Pancreas (tissue), 10 donors: ENCODE measurements at regions not wholly inside any gene's neighbourhood (a gene's known extent, or its start where the extent isn't known, plus 50 kb on each side); places are given as distances from the start of the nearest gene placed in this dataset.

ENCODE experiments used
- ATAC-seq, 4 donors: fragments of 200-7000 bp; cut with Tn5 transposase; one replicate each; pipeline versions ENCODE4 v1.8.0 to v1.9.1; 2020; ENCODE audit warnings: mild to moderate bottlenecking in 4 of 4, moderate library complexity in 4 of 4
- DNase-seq, 6 donors: peaks; one replicate each; pipeline ENCODE4 v3.0.0-alpha.2; 2020
- FAIRE-seq: peaks from 2 replicates; lab custom pipeline; 2012; peaks lifted over from hg19 to GRCh38; lab: Jason Lieb, UNC
- H3K27ac ChIP-seq, 4 donors: fragments of 200-600 bp; sonication (generic); 1 replicate in 3 of 4; 2 replicates in 1 of 4; pipeline versions ENCODE4 v1.5.0 to v1.8.0; 2020
- H3K27me3 ChIP-seq, 4 donors: fragments of 200-600 bp; one replicate each; pipeline ENCODE4 v1.8.0; 2021
- H3K36me3 ChIP-seq, 3 donors: fragments of 200-600 bp; sonication (generic) in 1 of 3; one replicate each; pipeline versions ENCODE4 v1.5.0 to v1.8.0; 2020 to 2021
- H3K4me1 ChIP-seq, 3 donors: fragments of 200-600 bp; one replicate each; pipeline ENCODE4 v1.8.0; 2021
- H3K4me3 ChIP-seq, 4 donors: fragments of 200-600 bp; sonication (generic) in 2 of 4; one replicate each; pipeline versions ENCODE4 v1.5.0 to v1.8.0; 2020 to 2021
- H3K9me3 ChIP-seq, 4 donors: fragments of 200-600 bp; one replicate each; pipeline ENCODE4 v1.8.0; 2021
- WGBS, 2 donors: extraction: QIAGEN DNeasy Blood & Tissue Kit; methylation state at CpG; one replicate each; pipeline ENCODE4 v1.1.7; 2013; 5-methylcytosine and 5-hydroxymethylcytosine counted together
- intact Hi-C, 3 donors: fragments of 100-400 bp; cut with DNase I; formaldehyde crosslinking; loops; one replicate each; pipeline versions ENCODE4 v1.11.1 to v1.14.2; 2022
- TF ChIP-seq, protein P1 (sequence below), 4 donors: fragments of 200-600 bp; sonication (generic) in 3 of 4; IDR thresholded peaks; one replicate each; pipeline versions ENCODE4 v1.5.0 to v1.8.0; 2021; ENCODE audit warnings: antibody characterized with exemption in 4 of 4
- donor health status: healthy with polysubstance abuse.
- donor health status: DM: no; HTN: no; CAD: no; lungs with moderate emphysema.
- donor health status: DM: no; HTN: no; CAD: no.
- donor health status: control.
- donor health status: control.
- donor health status: Bipolar disorder and iron deficiency.
- donor health status: DM: yes; HTN: yes; CAD: no.
- donor health status: DM: no; HTN: no; CAD: no.
- donor health status: DM: no; HTN: no; CAD: no.
- donor health status: DM: yes; HTN: yes; CAD: no.

DNA sequence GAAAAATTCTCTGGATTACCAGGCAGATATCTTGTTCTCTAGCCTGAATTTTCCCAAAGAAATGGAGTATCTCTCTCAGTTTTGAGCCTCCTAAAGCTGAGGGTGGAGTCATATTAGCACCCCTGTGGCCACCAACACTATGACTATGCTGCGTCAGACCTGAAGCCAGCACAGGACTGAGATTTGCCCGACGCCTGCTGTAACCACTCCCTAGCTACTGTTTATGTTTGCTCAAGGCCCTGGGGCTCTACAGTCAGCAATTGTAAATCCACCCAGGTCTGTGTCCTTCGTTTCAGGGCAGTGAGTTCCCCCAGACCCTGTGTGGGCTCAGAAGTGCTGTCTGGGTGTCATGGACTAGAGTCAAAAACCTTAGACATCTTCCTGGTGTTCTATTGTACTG is 61.4 kb downstream of the ZXDA start:
- intact Hi-C loops, result no loop called here
- DNase-seq (no peak), FAIRE-seq (no peak), ATAC-seq (no peak)
- WGBS, 2 donors, result 57 to 73% methylated on average over 4 of the region's 4 CpGs
- Histone ChIP-seq H3K27ac (no peak overlapping the region), H3K9me3 (no peaks in the 10 kb centered on the region), H3K36me3 (no peaks in the 10 kb centered on the region), H3K27me3 (no peaks in the 10 kb centered on the region), H3K4me1 (no peaks in the 10 kb centered on the region), H3K4me3 (no peak overlapping the region)
- TF ChIP-seq, protein P1, sequence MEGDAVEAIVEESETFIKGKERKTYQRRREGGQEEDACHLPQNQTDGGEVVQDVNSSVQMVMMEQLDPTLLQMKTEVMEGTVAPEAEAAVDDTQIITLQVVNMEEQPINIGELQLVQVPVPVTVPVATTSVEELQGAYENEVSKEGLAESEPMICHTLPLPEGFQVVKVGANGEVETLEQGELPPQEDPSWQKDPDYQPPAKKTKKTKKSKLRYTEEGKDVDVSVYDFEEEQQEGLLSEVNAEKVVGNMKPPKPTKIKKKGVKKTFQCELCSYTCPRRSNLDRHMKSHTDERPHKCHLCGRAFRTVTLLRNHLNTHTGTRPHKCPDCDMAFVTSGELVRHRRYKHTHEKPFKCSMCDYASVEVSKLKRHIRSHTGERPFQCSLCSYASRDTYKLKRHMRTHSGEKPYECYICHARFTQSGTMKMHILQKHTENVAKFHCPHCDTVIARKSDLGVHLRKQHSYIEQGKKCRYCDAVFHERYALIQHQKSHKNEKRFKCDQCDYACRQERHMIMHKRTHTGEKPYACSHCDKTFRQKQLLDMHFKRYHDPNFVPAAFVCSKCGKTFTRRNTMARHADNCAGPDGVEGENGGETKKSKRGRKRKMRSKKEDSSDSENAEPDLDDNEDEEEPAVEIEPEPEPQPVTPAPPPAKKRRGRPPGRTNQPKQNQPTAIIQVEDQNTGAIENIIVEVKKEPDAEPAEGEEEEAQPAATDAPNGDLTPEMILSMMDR (IDR thresholded peaks at IDR 0.05), result no peak

DNA sequence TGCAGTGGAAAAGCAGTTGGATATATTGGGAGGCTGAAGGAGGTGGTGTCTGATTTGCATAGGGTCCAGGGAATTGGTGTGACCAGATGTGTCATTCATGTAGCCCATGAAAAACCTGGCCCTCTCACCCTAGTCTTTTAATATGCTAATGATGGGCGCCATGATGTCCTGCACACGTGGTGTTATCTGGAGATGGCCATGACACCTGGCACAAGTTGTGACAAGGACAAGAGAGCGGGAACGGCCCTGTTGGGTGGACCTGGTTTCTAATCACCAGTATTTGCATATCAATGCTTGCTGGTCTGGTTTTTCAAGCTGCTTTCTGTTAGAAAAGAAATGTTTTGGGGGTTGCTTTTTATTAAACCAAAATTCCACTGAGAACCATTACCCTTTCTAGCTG is 87.4 kb downstream of the ZXDA start:
- H3K9me3 ChIP-seq, result no peaks in the 10 kb centered on the region
- intact Hi-C loops, result loop anchor here in 1 of 3 donors (5.0 kb wide), 2 partner anchors 99 to 204 kb away; no protein-coding TSS in a partner anchor

DNA sequence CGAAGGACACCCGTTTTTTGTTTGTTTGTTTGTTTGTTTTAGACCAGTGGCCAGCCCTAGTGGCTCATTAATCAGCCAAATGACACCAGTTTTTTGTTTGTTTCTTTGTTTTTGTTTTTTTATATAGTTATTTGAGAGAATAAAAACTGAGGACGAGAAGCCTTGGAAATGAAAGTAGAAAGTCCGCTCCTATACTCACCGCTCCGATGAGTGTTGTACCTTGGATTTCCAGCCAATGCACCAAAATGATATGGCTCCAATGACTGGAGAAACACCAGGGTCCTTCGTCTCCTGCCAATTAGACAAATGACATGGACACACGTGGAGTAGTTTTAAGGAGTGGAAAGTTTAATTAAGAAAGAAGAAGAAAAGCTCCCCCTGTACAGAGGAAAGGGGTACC is 87.9 kb downstream of the ZXDA start:
- H3K4me3 ChIP-seq, result peak overlapping the region in 2 of 4 donors; percentile 14 to 30
- H3K36me3 ChIP-seq, result no peaks in the 10 kb centered on the region
- ATAC-seq (peak; percentile 53 to 74 (median 60)), FAIRE-seq (no peak), DNase-seq (no peak)
- no peaks in the 10 kb centered on the region for H3K9me3 ChIP-seq
- TF ChIP-seq, protein P1 (IDR thresholded peaks at IDR 0.05), result no peak
- no peak overlapping the region for H3K27ac ChIP-seq
- 38% methylated on average over 8 of the region's 8 CpGs for WGBS, 2 donors
- no peaks in the 10 kb centered on the region for H3K4me1 ChIP-seq
- intact Hi-C loops, result loop anchor here in 1 of 3 donors (5.0 kb wide), 2 partner anchors 100 to 205 kb away; no protein-coding TSS in a partner anchor
- no peaks in the 10 kb centered on the region for H3K27me3 ChIP-seq

More for the DNA sequence above, 87.4 kb downstream of the ZXDA start:
- H3K27me3 ChIP-seq, result no peaks in the 10 kb centered on the region
- DNase-seq (no peak), FAIRE-seq (no peak), ATAC-seq (peak in 3 of 4 donors; percentile 11 to 41 (median 38))
- no peak overlapping the region for H3K27ac ChIP-seq
- TF ChIP-seq, protein P1 (IDR thresholded peaks at IDR 0.05), result no peak
- no peaks in the 10 kb centered on the region for H3K4me1 ChIP-seq
- H3K4me3 ChIP-seq, result no peak overlapping the region
- H3K36me3 ChIP-seq, result no peaks in the 10 kb centered on the region
- WGBS, 2 donors, result 16 to 24% methylated on average over 4 of the region's 4 CpGs

DNA sequence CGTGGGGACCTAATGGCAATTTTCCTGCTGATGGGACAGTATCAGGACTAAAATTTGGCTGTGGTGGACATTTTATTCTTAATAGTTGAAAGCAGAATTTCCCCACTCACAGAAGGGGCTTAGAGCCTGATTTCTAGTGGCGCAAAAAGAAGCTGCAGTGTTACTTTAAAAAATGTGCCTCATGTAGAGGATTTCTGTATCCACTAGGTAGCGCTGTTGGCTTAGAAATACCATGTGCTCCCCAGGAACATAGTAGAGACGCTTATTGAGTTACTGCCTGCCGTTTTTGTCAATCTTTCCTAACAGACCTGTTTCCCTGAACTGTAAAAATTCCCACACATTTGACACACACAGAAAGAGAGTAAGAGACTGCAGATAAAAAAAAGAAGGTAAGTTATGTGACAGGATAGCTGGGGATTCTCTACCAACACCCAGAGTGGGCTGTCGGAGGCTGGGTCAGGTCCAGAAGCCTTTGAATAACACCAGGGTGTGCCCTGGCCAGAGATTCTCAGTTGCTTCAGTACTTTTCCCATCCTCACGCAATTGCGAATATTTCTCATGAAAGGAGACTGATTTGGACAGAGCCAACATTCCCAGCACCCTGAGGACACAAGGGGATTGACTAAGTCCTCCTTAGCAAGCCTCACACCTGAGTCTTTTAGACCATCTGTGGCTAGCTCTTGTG is 88.4 kb downstream of the ZXDA start:
- peak; percentile 94 for FAIRE-seq
- ATAC-seq, result peak; percentile 88 to 98 (median 96)
- peak overlapping the region in 2 of 4 donors; percentile 14 to 30 for H3K4me3 ChIP-seq
- H3K4me1 ChIP-seq, result no peaks in the 10 kb centered on the region
- H3K36me3 ChIP-seq, result no peaks in the 10 kb centered on the region
- intact Hi-C loops, result loop anchor here in 1 of 3 donors (5.0 kb wide), 2 partner anchors 100 to 205 kb away; no protein-coding TSS in a partner anchor
- WGBS, 2 donors, result 11 to 18% methylated on average over 8 of the region's 8 CpGs
- TF ChIP-seq, protein P1 (IDR thresholded peaks at IDR 0.05), result peak; percentile 28 to 54 (median 42)
- no peak overlapping the region for H3K27ac ChIP-seq
- peak in 3 of 6 donors; percentile 7 to 40 (median 17) for DNase-seq
- no peaks in the 10 kb centered on the region for H3K27me3 ChIP-seq
- no peaks in the 10 kb centered on the region for H3K9me3 ChIP-seq

DNA sequence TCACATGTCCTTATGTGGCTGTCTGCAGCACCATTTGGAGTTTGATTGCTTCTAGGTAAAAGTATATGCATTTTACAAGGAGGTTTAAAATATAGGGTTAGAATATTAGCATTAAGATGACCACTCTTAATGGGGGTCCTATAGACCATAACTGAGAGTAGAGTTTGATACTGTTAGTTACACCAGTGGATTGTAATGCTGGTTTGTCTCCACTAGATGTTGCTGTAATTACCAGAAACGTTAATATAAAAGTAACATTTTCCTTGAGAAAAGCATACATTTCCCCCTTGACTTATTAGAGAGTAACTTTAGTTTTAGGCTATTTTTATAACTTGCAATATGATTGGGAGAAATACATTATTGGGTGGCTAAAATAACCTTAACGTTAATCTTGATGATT is 93.0 kb downstream of the ZXDA start:
- FAIRE-seq (peak; percentile 94), DNase-seq (no peak), ATAC-seq (no peak)
- WGBS, 2 donors, result 8 to 12% methylated on average over 2 of the region's 2 CpGs
- Histone ChIP-seq H3K36me3 (no peaks in the 10 kb centered on the region), H3K9me3 (no peaks in the 10 kb centered on the region), H3K27ac (no peak overlapping the region), H3K27me3 (peaks cover 0 to 5% (median 0%) of the 10 kb centered on the region in 4 donors), H3K4me3 (no peak overlapping the region), H3K4me1 (no peaks in the 10 kb centered on the region)
- TF ChIP-seq, protein P1 (IDR thresholded peaks at IDR 0.05), result peak in 3 of 4 donors; percentile 24 to 30 (median 27)
- intact Hi-C loops, result loop anchor here in 1 of 3 donors (5.0 kb wide), 1 partner anchor 105 kb away; no protein-coding TSS in a partner anchor
